AG10803 (cell line): ENCODE measurements at regions not wholly inside any gene's neighbourhood (a gene's known extent, or its start where the extent isn't known, plus 50 kb on each side); places are given as distances from the start of the nearest gene placed in this dataset.
A peak's percentile ranks its signal among the peaks of the same experiment; 100 is the strongest.

Source experiments
- DNase-seq: peaks from one replicate; pipeline ENCODE4 v3.0.0; 2010; ENCODE audit warnings: low read depth
- H3K4me3 ChIP-seq: 2 replicates; pipeline ENCODE4 v1.5.1; 2011; ENCODE audit warnings: mild to moderate bottlenecking, low read length, control low read depth
- TF ChIP-seq, protein P1 (sequence below): conservative IDR thresholded peaks from 2 replicates; pipeline ENCODE4 v1.5.1; 2011; ENCODE audit warnings: mild to moderate bottlenecking, low read length, control low read depth, inconsistent platforms

GRCh38 chr21:27681841-27682240, 715.0 kb upstream of the ADAMTS5 start:
- H3K4me3 ChIP-seq, result no peak overlapping the region
- TF ChIP-seq, protein P1, sequence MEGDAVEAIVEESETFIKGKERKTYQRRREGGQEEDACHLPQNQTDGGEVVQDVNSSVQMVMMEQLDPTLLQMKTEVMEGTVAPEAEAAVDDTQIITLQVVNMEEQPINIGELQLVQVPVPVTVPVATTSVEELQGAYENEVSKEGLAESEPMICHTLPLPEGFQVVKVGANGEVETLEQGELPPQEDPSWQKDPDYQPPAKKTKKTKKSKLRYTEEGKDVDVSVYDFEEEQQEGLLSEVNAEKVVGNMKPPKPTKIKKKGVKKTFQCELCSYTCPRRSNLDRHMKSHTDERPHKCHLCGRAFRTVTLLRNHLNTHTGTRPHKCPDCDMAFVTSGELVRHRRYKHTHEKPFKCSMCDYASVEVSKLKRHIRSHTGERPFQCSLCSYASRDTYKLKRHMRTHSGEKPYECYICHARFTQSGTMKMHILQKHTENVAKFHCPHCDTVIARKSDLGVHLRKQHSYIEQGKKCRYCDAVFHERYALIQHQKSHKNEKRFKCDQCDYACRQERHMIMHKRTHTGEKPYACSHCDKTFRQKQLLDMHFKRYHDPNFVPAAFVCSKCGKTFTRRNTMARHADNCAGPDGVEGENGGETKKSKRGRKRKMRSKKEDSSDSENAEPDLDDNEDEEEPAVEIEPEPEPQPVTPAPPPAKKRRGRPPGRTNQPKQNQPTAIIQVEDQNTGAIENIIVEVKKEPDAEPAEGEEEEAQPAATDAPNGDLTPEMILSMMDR, result no peak
- peak; percentile 41 for DNase-seq

DNA sequence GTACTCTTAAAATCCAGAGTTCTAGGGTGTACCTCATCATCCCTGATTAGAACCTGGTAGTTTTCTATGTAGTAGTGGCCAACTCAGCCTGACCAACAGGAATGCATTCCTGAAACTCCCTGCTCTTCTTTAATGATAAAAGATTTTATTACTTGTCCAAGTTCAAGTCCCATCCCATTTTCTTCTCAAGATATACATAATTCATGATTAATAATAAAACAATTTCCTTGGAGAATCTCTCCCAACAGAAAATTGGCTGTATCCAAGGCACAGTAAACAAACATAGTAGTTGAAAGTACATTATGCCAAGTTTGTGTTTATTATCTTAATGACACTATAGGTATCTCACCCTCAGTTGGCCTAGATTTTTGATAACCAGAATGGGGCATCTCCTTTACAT, 714.1 kb upstream of the ADAMTS5 start:
- peak; percentile 57 for DNase-seq
- no peak overlapping the region for H3K4me3 ChIP-seq
- TF ChIP-seq, protein P1, result no peak

DNA sequence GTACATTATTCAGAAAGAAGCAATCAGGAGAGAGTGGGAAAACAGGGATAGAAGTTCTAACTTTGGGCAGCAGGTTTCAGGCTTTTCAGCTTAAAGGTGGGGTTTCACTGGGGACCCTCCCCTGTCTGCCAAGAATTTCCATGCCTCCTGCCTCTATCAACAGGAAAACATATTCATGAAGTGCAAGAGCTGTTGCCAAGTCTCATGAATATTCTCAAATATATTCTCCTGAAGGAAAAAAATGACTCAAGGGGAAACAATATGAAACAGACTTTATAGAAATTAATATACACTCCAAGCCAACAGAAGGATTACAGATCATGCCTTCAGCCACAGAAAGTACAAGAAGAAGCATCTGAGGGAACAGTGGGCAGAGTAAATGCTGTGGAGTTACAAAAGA, 713.3 kb upstream of the ADAMTS5 start:
- no peak overlapping the region for H3K4me3 ChIP-seq
- no peak for DNase-seq
- TF ChIP-seq, protein P1, result no peak

DNA sequence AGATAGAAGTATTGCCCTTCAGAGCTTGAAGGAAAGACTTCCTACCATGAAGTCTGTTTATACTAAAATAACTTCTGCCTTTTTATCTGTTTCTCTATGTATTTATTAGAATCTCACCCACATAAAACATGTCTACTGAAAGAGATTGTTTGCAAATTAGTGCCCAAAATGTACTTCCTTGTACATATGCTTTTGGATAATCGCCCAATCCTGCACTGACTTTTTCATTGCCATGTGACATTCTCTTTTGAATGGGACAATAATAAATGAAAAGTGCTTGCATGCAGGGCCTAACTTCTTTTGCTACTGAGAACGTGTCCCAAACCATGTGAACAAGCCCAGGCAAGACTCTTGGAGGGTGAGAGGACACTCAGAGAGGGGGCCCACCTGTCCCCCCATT, 711.6 kb upstream of the ADAMTS5 start:
- H3K4me3 ChIP-seq, result no peak overlapping the region

DNA sequence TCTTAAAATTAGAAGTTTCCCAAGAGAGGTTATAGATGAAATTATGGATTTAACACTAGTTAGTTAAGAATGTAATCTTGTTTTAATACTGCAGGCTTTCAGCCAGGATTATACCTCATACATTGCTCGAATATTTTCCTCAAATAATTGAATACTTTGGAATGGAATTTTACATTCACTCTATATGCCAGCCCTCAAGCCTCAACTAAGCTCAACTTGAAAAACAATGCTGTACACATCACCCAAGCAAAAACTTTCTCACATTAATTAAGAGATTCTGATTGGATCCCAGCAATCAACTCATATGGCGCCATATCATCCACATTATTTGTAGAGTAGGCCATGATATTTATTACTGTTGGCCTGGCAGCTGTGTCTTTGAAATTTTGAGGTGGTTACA, 710.7 kb upstream of the ADAMTS5 start:
- H3K4me3 ChIP-seq, result no peak overlapping the region
- TF ChIP-seq, protein P1, result no peak
- peak; percentile 81 for DNase-seq

More for the DNA sequence above, 711.6 kb upstream of the ADAMTS5 start:
- TF ChIP-seq, protein P1, result no peak
- no peak for DNase-seq

- TF ChIP-seq, protein P1, result no peak
- DNase-seq, result no peak
- no peak overlapping the region for H3K4me3 ChIP-seq
Observed at GRCh38 chr21:27675306-27675705, 708.4 kb upstream of the ADAMTS5 start.

DNA sequence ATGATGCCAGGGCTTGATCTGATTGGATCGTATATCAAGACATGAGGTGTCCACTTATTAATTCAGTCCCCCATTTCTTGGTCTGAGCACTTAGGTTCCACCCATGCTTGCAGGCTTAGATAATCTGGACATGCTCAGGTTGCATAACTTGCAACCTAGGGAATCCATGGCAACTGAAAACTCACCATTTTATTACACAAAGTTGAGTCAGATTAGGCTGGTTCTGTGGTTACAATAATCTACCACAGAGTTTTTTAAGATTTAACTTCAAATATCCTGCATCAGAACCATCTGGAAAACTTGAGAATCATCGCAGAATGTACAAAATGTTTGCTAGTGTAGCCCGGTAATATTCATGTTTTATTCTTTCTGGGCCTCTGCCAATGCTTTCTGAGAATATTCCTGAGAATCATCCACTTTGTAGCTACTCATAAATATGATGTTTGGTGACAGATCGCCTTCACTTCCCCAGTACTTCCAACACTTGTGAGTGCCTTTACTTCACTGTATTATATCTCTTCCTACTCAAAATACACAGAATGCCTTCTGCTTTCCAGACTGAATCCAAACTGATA, 707.2 kb upstream of the ADAMTS5 start:
- peak; percentile 98 for DNase-seq
- TF ChIP-seq, protein P1, result no peak
- no peak overlapping the region for H3K4me3 ChIP-seq
